K562 (cell line): ENCODE measurements at regions not wholly inside any gene's neighbourhood (a gene's known extent, or its start where the extent isn't known, plus 50 kb on each side); places are given as distances from the start of the nearest gene placed in this dataset.

ENCODE experiments used
- ARID3A ChIP-seq: IDR thresholded peaks from 2 replicates; pipeline ENCODE4 v1.6.1; 2012; ENCODE audit warnings: low read depth, low read length, improper control_type of control experiment, borderline replicate concordance
- CREM ChIP-seq: IDR thresholded peaks from 2 replicates; pipeline ENCODE4 v1.6.1; 2014; ENCODE audit warnings: antibody characterized with exemption, low read depth
- FOSL1 ChIP-seq: fragments of 200-800 bp; sonication (Bioruptor generic); conservative IDR thresholded peaks from 2 replicates; pipeline ENCODE4 v1.6.1; 2016; ENCODE audit warnings: missing genetic modification characterization, missing compliant biosample characterization
- GATAD2A ChIP-seq: fragments of 450-650 bp; IDR thresholded peaks from 2 replicates; pipeline ENCODE4 v1.6.1; 2017
- RBFOX2 ChIP-seq: fragments of 200-400 bp; formaldehyde crosslinking; IDR thresholded peaks from 2 replicates; pipeline ENCODE4 v1.6.1; 2017; ENCODE audit warnings: low read depth, mild to moderate bottlenecking, low read length, moderate library complexity
- RFX5 ChIP-seq: IDR thresholded peaks from 2 replicates; pipeline ENCODE4 v1.6.1; 2011; ENCODE audit warnings: low read depth, mild to moderate bottlenecking, improper control_type of control experiment, low read length
- SMC3 ChIP-seq: conservative IDR thresholded peaks from 2 replicates; pipeline ENCODE4 v1.6.1; 2011; ENCODE audit warnings: low read depth, low read length, improper control_type of control experiment; ENCODE audit not compliant: insufficient read depth
- TAF1 ChIP-seq: IDR thresholded peaks from 2 replicates; pipeline ENCODE4 v1.6.1; 2011; ENCODE audit warnings: mild to moderate bottlenecking, low read length, moderate library complexity; ENCODE audit not compliant: insufficient read depth, control insufficient read depth, severe bottlenecking; ENCODE audit errors: extremely low read depth
- YY1 ChIP-seq, 3 experiments: IDR thresholded peaks; 2 replicates each; pipeline ENCODE4 v1.6.1; 2011; ENCODE audit warnings: low read length in 2 of 3, mild to moderate bottlenecking in 2 of 3, moderate library complexity in 2 of 3, borderline replicate concordance in 1 of 3, control low read depth in 1 of 3, low read depth in 1 of 3; ENCODE audit not compliant: insufficient read depth in 3 of 3, insufficient replicate concordance in 2 of 3, control insufficient read depth in 1 of 3, insufficient read length in 1 of 3; ENCODE audit errors: extremely low read depth in 1 of 3
- ZNF217 ChIP-seq: sonication (generic); formaldehyde crosslinking; IDR thresholded peaks from 2 replicates; pipeline ENCODE4 v1.8.0; 2022; ENCODE audit warnings: mild to moderate bottlenecking, missing genetic modification reagents
- ZNF655 ChIP-seq: fragments of 250-450 bp; sonication (Bioruptor Pico); IDR thresholded peaks from 2 replicates; pipeline ENCODE4 v1.5.0; 2021
- TF ChIP-seq, protein P1 (sequence below), 3 experiments: IDR thresholded peaks in 2 of 3; conservative IDR thresholded peaks in 1 of 3; 2 replicates each; pipeline ENCODE4 v1.5.1; 2011 to 2012; ENCODE audit warnings: low read length in 3 of 3, mild to moderate bottlenecking in 3 of 3, control low read depth in 2 of 3, improper control_type of control experiment in 1 of 3, inconsistent platforms in 1 of 3, low read depth in 1 of 3, mixed read lengths in 1 of 3, moderate library complexity in 1 of 3; ENCODE audit not compliant: insufficient read depth in 2 of 3
- TF ChIP-seq, protein P2 (sequence below): sonication (generic); formaldehyde crosslinking; IDR thresholded peaks from 2 replicates; pipeline ENCODE4 v1.8.0; 2023; ENCODE audit warnings: mild to moderate bottlenecking, missing genetic modification reagents

- no peak for TF ChIP-seq TAF1
- no peak for TF ChIP-seq ZNF217 (CRISPR knock-in tag)
- TF ChIP-seq, protein P1, sequence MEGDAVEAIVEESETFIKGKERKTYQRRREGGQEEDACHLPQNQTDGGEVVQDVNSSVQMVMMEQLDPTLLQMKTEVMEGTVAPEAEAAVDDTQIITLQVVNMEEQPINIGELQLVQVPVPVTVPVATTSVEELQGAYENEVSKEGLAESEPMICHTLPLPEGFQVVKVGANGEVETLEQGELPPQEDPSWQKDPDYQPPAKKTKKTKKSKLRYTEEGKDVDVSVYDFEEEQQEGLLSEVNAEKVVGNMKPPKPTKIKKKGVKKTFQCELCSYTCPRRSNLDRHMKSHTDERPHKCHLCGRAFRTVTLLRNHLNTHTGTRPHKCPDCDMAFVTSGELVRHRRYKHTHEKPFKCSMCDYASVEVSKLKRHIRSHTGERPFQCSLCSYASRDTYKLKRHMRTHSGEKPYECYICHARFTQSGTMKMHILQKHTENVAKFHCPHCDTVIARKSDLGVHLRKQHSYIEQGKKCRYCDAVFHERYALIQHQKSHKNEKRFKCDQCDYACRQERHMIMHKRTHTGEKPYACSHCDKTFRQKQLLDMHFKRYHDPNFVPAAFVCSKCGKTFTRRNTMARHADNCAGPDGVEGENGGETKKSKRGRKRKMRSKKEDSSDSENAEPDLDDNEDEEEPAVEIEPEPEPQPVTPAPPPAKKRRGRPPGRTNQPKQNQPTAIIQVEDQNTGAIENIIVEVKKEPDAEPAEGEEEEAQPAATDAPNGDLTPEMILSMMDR (IDR thresholded peaks at IDR 0.05 in 2 of 3, conservative IDR thresholded peaks at IDR 0.05 in 1 of 3; ENCODE audit: insufficient read depth in 2 of 3, low read depth in 1 of 3, low read length in 3 of 3), result no peak
- no peak for TF ChIP-seq ZNF655 (CRISPR knock-in tag)
- no peak for TF ChIP-seq FOSL1 (tag)
- TF ChIP-seq YY1 (IDR thresholded peaks at IDR 0.05; ENCODE audit: borderline replicate concordance in 1 of 3, control insufficient read depth in 1 of 3, extremely low read depth in 1 of 3, insufficient read depth in 3 of 3, insufficient read length in 1 of 3, insufficient replicate concordance in 2 of 3, low read depth in 1 of 3, low read length in 2 of 3), result no peak
- no peak for TF ChIP-seq RFX5
- TF ChIP-seq, protein P2, sequence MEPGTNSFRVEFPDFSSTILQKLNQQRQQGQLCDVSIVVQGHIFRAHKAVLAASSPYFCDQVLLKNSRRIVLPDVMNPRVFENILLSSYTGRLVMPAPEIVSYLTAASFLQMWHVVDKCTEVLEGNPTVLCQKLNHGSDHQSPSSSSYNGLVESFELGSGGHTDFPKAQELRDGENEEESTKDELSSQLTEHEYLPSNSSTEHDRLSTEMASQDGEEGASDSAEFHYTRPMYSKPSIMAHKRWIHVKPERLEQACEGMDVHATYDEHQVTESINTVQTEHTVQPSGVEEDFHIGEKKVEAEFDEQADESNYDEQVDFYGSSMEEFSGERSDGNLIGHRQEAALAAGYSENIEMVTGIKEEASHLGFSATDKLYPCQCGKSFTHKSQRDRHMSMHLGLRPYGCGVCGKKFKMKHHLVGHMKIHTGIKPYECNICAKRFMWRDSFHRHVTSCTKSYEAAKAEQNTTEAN (CRISPR knock-in tag), result no peak
- TF ChIP-seq RBFOX2, result no peak
- TF ChIP-seq SMC3, result no peak
- TF ChIP-seq CREM, result no peak
- no peak for TF ChIP-seq GATAD2A
- TF ChIP-seq ARID3A, result no peak
Observed at GRCh38 chr12:29945904-29946303, 162.2 kb upstream of the TMTC1 start.
